Lower leg skin (tissue), 3 donors: ENCODE measurements at regions not wholly inside any gene's neighbourhood (a gene's known extent, or its start where the extent isn't known, plus 50 kb on each side); places are given as distances from the start of the nearest gene placed in this dataset.

Experiments used
- CTCF ChIP-seq, 3 donors: fragments of 450-650 bp; IDR thresholded peaks; one replicate each; pipeline ENCODE4 v1.5.1; 2016; ENCODE audit warnings: antibody characterized with exemption in 3 of 3, mild to moderate bottlenecking in 3 of 3, moderate library complexity in 2 of 3
- POLR2A ChIP-seq, 2 donors: fragments of 450-650 bp; IDR thresholded peaks; one replicate each; pipeline ENCODE4 v1.6.1; 2016 to 2017; ENCODE audit warnings: antibody characterized with exemption in 2 of 2, mild to moderate bottlenecking in 1 of 2, moderate library complexity in 1 of 2

GRCh38 chr10:55550236-55550635 is 749.2 kb upstream of the PCDH15 start:
- TF ChIP-seq CTCF (IDR thresholded peaks at IDR 0.05) (no peak), POLR2A (IDR thresholded peaks at IDR 0.05) (no peak)
